ENCODE measurements at regions not wholly inside any gene's neighbourhood (a gene's known extent, or its start where the extent isn't known, plus 50 kb on each side); places are given as distances from the start of the nearest gene placed in this dataset.

GRCh38 chr9:88706193-88707113 is 171.5 kb downstream of the NXNL2 start (continued):
- TF ChIP-seq ZNF34 (CRISPR knock-in tag; IDR thresholded peaks at IDR 0.05; ENCODE audit: borderline replicate concordance) (peak; percentile 67; the same call in 1 of the 2 replicates), ZNF740 (CRISPR knock-in tag; IDR thresholded peaks at IDR 0.05) (no peak), IKZF1 (IDR thresholded peaks at IDR 0.05) (no peak), ZBTB7A (CRISPR knock-in tag; IDR thresholded peaks at IDR 0.05) (no peak), ZNF558 (CRISPR knock-in tag; IDR thresholded peaks at IDR 0.05; ENCODE audit: borderline replicate concordance) (no peak), ZNF460 (CRISPR knock-in tag; IDR thresholded peaks at IDR 0.05; ENCODE audit: borderline replicate concordance) (no peak; the same call in 1 of the 2 replicates), SIX4 (CRISPR knock-in tag; IDR thresholded peaks at IDR 0.05) (no peak), NFYB (CRISPR knock-in tag; IDR thresholded peaks at IDR 0.05) (no peak), GLMP (CRISPR knock-in tag; IDR thresholded peaks at IDR 0.05; ENCODE audit: borderline replicate concordance) (no peak), ZNF142 (CRISPR knock-in tag; IDR thresholded peaks at IDR 0.05) (peak; percentile 58; the same call in 1 of the 2 replicates), ZNF7 (CRISPR knock-in tag; IDR thresholded peaks at IDR 0.05) (no peak), MAFK (conservative IDR thresholded peaks at IDR 0.05 in 1 of 2, IDR thresholded peaks at IDR 0.05 in 1 of 2; ENCODE audit: low read length in 2 of 2) (peak; percentile 38 to 45; a peak in 2 of 4 replicates), BRCA1 (CRISPR knock-in tag; IDR thresholded peaks at IDR 0.05) (no peak), ZBTB43 (CRISPR knock-in tag; conservative IDR thresholded peaks at IDR 0.05) (peak; percentile 78), ZNF574 (CRISPR knock-in tag; IDR thresholded peaks at IDR 0.05) (peak; percentile 82), ZNF784 (CRISPR knock-in tag; IDR thresholded peaks at IDR 0.05; ENCODE audit: borderline replicate concordance) (no peak)
